SK-N-SH (cell line): ENCODE measurements at regions not wholly inside any gene's neighbourhood (a gene's known extent, or its start where the extent isn't known, plus 50 kb on each side); places are given as distances from the start of the nearest gene placed in this dataset.

ENCODE experiments used
- ELF1 ChIP-seq: IDR thresholded peaks from 2 replicates; pipeline ENCODE4 v1.4.0; 2012
- EP300 ChIP-seq, 2 experiments: IDR thresholded peaks; 2 replicates each; pipeline versions ENCODE4 v1.4.0 to v1.6.1; 2012; ENCODE audit warnings: borderline replicate concordance in 1 of 2, low read depth in 1 of 2, low read length in 1 of 2
- EZH2phosphoT487 ChIP-seq: fragments of 200-600 bp; sonication (generic); IDR thresholded peaks from 2 replicates; pipeline ENCODE4 v1.6.1; 2017; ENCODE audit warnings: low read depth, mixed run types, mild to moderate bottlenecking, antibody characterized with exemption, moderate library complexity, borderline replicate concordance
- FOSL2 ChIP-seq: IDR thresholded peaks from 2 replicates; pipeline ENCODE4 v1.4.0; 2012; ENCODE audit warnings: low read depth, mild to moderate bottlenecking, moderate library complexity, borderline replicate concordance
- JUND ChIP-seq: IDR thresholded peaks from 2 replicates; pipeline ENCODE4 v1.4.0; 2012
- NFIC ChIP-seq: IDR thresholded peaks from 2 replicates; pipeline ENCODE4 v1.4.0; 2012; ENCODE audit warnings: borderline replicate concordance
- RCOR1 ChIP-seq: fragments of 150-350 bp; IDR thresholded peaks from 2 replicates; pipeline ENCODE4 v1.6.1; 2017; ENCODE audit warnings: antibody characterized with exemption, low read length
- TEAD4 ChIP-seq: IDR thresholded peaks from 2 replicates; pipeline ENCODE4 v1.4.0; 2012; ENCODE audit warnings: mild to moderate bottlenecking, borderline replicate concordance; ENCODE audit not compliant: insufficient read depth
- YY1 ChIP-seq: IDR thresholded peaks from 2 replicates; pipeline ENCODE4 v1.4.0; 2012; ENCODE audit warnings: low read depth, mild to moderate bottlenecking
- TF ChIP-seq, protein P1 (sequence below): fragments of 200-600 bp; sonication (generic); IDR thresholded peaks from 2 replicates; pipeline ENCODE4 v1.6.1; 2017; ENCODE audit warnings: antibody characterized with exemption, mild to moderate bottlenecking, moderate library complexity
- TF ChIP-seq, protein P2 (sequence below): IDR thresholded peaks from 2 replicates; pipeline ENCODE4 v1.4.0; 2012; ENCODE audit warnings: low read depth

DNA sequence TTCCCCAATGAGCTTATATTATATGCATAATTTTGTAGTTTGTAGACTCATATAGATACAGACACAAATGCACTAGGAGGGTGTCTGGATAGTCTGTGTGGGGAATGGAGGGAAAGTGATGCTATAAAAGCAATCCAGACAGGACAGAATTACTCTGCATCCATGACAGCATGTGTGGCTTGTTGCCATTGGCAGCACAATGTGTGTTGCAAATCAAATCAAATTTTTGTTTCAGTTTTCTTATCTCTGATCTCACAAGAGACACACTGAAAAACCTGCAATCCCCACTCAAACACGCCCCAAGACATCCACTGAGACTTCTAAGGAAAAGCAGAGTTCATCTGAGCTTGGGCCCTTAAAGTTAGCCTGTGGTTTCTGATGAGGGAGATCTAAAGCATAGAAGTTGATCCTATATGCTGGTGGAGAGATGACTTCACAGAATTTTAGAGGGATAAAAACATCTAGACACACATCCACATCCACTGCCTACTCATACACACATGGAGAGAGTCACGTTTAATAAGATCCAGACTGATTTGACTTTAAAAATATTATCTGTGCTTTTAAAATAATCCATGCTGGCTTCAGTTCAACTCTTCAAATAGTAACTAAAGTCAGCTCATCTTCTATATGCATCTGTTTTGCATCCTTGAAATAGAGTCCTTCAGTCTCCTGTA lies 313.0 kb upstream of the PLXNA2 start:
- TF ChIP-seq ELF1 = no peak
- TF ChIP-seq, protein P1, sequence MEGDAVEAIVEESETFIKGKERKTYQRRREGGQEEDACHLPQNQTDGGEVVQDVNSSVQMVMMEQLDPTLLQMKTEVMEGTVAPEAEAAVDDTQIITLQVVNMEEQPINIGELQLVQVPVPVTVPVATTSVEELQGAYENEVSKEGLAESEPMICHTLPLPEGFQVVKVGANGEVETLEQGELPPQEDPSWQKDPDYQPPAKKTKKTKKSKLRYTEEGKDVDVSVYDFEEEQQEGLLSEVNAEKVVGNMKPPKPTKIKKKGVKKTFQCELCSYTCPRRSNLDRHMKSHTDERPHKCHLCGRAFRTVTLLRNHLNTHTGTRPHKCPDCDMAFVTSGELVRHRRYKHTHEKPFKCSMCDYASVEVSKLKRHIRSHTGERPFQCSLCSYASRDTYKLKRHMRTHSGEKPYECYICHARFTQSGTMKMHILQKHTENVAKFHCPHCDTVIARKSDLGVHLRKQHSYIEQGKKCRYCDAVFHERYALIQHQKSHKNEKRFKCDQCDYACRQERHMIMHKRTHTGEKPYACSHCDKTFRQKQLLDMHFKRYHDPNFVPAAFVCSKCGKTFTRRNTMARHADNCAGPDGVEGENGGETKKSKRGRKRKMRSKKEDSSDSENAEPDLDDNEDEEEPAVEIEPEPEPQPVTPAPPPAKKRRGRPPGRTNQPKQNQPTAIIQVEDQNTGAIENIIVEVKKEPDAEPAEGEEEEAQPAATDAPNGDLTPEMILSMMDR = no peak
- no peak for TF ChIP-seq EZH2phosphoT487
- no peak for TF ChIP-seq NFIC
- TF ChIP-seq, protein P2, sequence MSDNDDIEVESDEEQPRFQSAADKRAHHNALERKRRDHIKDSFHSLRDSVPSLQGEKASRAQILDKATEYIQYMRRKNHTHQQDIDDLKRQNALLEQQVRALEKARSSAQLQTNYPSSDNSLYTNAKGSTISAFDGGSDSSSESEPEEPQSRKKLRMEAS = no peak
- no peak for TF ChIP-seq TEAD4
- TF ChIP-seq JUND = no peak
- no peak for TF ChIP-seq YY1
- no peak for TF ChIP-seq EP300 (IDR thresholded peaks at IDR 0.05; ENCODE audit: borderline replicate concordance in 1 of 2, low read depth in 1 of 2, low read length in 1 of 2)
- TF ChIP-seq RCOR1 = no peak; the same call in 1 of the 2 replicates
- no peak for TF ChIP-seq FOSL2
